IMR-90 (cell line): ENCODE measurements at regions not wholly inside any gene's neighbourhood (a gene's known extent, or its start where the extent isn't known, plus 50 kb on each side); places are given as distances from the start of the nearest gene placed in this dataset.
"Not testable (repeated sequence)": the region's sequence is repeated elsewhere in the genome, so short reads cannot be mapped to it uniquely, and the experiment has no call there.

Experiments
- FOS ChIP-seq: fragments of 150-350 bp; IDR thresholded peaks from 2 replicates; pipeline ENCODE4 v1.6.1; 2016; ENCODE audit warnings: low read depth, low read length
- MXI1 ChIP-seq: IDR thresholded peaks from 2 replicates; pipeline ENCODE4 v1.6.1; 2012; ENCODE audit warnings: low read depth, mild to moderate bottlenecking, low read length, moderate library complexity, borderline replicate concordance
- POLR2A ChIP-seq: IDR thresholded peaks from 2 replicates; pipeline ENCODE4 v1.6.1; 2012; ENCODE audit warnings: mild to moderate bottlenecking, low read depth, low read length
- SMC3 ChIP-seq: fragments of 150-350 bp; IDR thresholded peaks from 2 replicates; pipeline ENCODE4 v1.6.1; 2016; ENCODE audit warnings: low read depth, mild to moderate bottlenecking, antibody characterized with exemption, low read length, moderate library complexity
- TF ChIP-seq, protein P1 (sequence below): conservative IDR thresholded peaks from 2 replicates; pipeline ENCODE4 v1.5.1; 2012; ENCODE audit warnings: mild to moderate bottlenecking, low read depth, low read length, improper control_type of control experiment
- TF ChIP-seq, protein P2 (sequence below): fragments of 150-350 bp; IDR thresholded peaks from 2 replicates; pipeline ENCODE4 v1.6.1; 2017; ENCODE audit warnings: mild to moderate bottlenecking, antibody characterized with exemption, low read length, low read depth

DNA sequence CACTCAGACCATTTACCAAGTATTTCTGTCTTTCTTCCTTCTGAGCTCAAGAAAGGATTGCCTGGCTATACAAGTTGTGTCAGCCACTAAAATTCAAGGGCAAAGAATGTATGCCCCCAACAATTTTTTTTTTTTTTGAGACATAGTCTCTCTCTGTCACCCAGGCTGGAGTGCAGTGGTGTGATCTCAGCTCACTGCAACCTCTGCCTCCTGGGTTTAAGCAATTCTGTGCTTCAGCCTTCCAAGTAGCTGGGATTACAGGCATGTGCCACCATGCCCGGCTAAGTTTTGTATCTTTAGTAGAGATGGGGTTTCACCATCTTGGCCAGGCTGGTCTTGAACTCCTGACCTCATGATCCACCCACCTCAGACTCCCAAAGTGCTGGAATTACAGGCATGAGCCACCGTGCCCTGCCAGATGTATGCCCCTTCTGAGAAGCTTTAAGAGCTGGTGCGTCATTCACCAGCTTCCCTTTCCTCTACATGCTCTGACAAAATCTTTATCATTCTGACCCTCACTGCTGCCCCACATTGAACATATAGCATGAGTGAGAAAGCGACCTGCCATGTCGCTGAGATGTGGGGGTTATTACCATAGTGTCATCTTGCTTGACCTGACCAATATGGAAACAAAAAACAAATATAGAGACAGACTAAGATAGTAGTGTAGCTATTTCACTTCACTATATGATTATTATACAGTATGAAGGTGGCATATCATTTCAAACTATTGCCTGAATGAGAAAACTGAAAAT, 67.9 kb upstream of the NPAS2 start:
- TF ChIP-seq, protein P1, sequence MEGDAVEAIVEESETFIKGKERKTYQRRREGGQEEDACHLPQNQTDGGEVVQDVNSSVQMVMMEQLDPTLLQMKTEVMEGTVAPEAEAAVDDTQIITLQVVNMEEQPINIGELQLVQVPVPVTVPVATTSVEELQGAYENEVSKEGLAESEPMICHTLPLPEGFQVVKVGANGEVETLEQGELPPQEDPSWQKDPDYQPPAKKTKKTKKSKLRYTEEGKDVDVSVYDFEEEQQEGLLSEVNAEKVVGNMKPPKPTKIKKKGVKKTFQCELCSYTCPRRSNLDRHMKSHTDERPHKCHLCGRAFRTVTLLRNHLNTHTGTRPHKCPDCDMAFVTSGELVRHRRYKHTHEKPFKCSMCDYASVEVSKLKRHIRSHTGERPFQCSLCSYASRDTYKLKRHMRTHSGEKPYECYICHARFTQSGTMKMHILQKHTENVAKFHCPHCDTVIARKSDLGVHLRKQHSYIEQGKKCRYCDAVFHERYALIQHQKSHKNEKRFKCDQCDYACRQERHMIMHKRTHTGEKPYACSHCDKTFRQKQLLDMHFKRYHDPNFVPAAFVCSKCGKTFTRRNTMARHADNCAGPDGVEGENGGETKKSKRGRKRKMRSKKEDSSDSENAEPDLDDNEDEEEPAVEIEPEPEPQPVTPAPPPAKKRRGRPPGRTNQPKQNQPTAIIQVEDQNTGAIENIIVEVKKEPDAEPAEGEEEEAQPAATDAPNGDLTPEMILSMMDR = not testable (repeated sequence)
- TF ChIP-seq POLR2A, MXI1, SMC3, FOS: not testable (repeated sequence)
- TF ChIP-seq, protein P2, sequence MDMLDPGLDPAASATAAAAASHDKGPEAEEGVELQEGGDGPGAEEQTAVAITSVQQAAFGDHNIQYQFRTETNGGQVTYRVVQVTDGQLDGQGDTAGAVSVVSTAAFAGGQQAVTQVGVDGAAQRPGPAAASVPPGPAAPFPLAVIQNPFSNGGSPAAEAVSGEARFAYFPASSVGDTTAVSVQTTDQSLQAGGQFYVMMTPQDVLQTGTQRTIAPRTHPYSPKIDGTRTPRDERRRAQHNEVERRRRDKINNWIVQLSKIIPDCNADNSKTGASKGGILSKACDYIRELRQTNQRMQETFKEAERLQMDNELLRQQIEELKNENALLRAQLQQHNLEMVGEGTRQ = not testable (repeated sequence)
